22Rv1 (cell line): ENCODE measurements at regions not wholly inside any gene's neighbourhood (a gene's known extent, or its start where the extent isn't known, plus 50 kb on each side); places are given as distances from the start of the nearest gene placed in this dataset.

Experiments
- CTCF ChIP-seq: fragments of 450-650 bp; IDR thresholded peaks from 2 replicates; pipeline ENCODE4 v1.5.1; 2017; ENCODE audit warnings: mild to moderate bottlenecking
- ZFX ChIP-seq: fragments of 450-650 bp; IDR thresholded peaks from 2 replicates; pipeline ENCODE4 v1.6.1; 2017; ENCODE audit warnings: antibody characterized with exemption, borderline replicate concordance

- TF ChIP-seq CTCF (no peak), ZFX (no peak)
Measured at GRCh38 chr10:129098517-129098916, 368.5 kb upstream of the MGMT start.
